B cell (primary cell): ENCODE measurements at regions not wholly inside any gene's neighbourhood (a gene's known extent, or its start where the extent isn't known, plus 50 kb on each side); places are given as distances from the start of the nearest gene placed in this dataset.

ENCODE experiments used
- ATAC-seq: fragments of 200-7000 bp; cut with Tn5 transposase; one replicate; pipeline ENCODE4 v1.10.0; 2021; ENCODE audit warnings: low read depth, mild to moderate bottlenecking, moderate number of reproducible peaks, moderate library complexity
- CTCF ChIA-PET: fragments of 350-600 bp; sonication (Branson Sonifier 250); formaldehyde crosslinking; loops from one replicate; lab custom pipeline; 2021; ENCODE audit warnings: antibody characterized with exemption, inconsistent platforms; lab: Charles Lee
- POLR2A ChIA-PET: fragments of 350-600 bp; sonication (Branson Sonifier 250); formaldehyde crosslinking; loops from one replicate; lab custom pipeline; 2021; ENCODE audit warnings: antibody characterized with exemption; lab: Charles Lee
- DNase-seq: peaks from one replicate; pipeline ENCODE4 v3.0.0; 2013
- H2AFZ ChIP-seq: 2 replicates; pipeline ENCODE4 v1.6.1; 2012; ENCODE audit warnings: mild to moderate bottlenecking, low read depth, low read length; ENCODE audit not compliant: insufficient read depth, poor library complexity, severe bottlenecking
- H3K27ac ChIP-seq, 2 donors: 1 replicate in 1 of 2; 2 replicates in 1 of 2; pipeline ENCODE4 v1.5.1; 2012 to 2013; ENCODE audit warnings: low read length in 2 of 2, mild to moderate bottlenecking in 2 of 2, moderate library complexity in 1 of 2
- H3K27me3 ChIP-seq, 4 experiments: fragments of 200-600 bp in 1 of 4; sonication (generic) in 1 of 4; replicated peaks in 1 of 4; 1 replicate in 2 of 4; 2 replicates in 2 of 4; pipeline versions ENCODE4 v1.6.1 to v1.7.0; 2013 to 2016; ENCODE audit warnings: low read length in 3 of 4, mild to moderate bottlenecking in 2 of 4, mixed read lengths in 1 of 4, moderate library complexity in 1 of 4; ENCODE audit not compliant: insufficient read depth in 4 of 4, control insufficient read depth in 3 of 4; ENCODE audit errors: control extremely low read depth in 1 of 4
- H3K36me3 ChIP-seq, 2 experiments: replicated peaks in 1 of 2; 1 replicate in 1 of 2; 2 replicates in 1 of 2; pipeline versions ENCODE4 v1.6.1 to v1.7.1; 2013; ENCODE audit warnings: low read length in 1 of 2; ENCODE audit not compliant: insufficient read depth in 2 of 2, control insufficient read depth in 1 of 2; ENCODE audit errors: control extremely low read depth in 1 of 2, extremely low read depth in 1 of 2
- H3K4me1 ChIP-seq, 2 donors: fragments of 200-600 bp in 1 of 2; sonication (generic) in 1 of 2; 1 replicate in 1 of 2; 2 replicates in 1 of 2; pipeline versions ENCODE4 v1.5.1 to v1.6.1; 2013 to 2017; ENCODE audit warnings: low read length in 2 of 2; ENCODE audit not compliant: control insufficient read depth in 2 of 2, insufficient read depth in 2 of 2
- H3K4me2 ChIP-seq: replicated peaks from 2 replicates; pipeline ENCODE3; 2012; ENCODE audit warnings: mild to moderate bottlenecking, low read depth, low read length; ENCODE audit not compliant: poor library complexity, severe bottlenecking
- H3K4me3 ChIP-seq, 5 experiments: fragments of 200-600 bp in 1 of 5; sonication (generic) in 1 of 5; 1 replicate in 3 of 5; 2 replicates in 2 of 5; pipeline versions ENCODE4 v1.5.1 to v1.7.0; 2011 to 2016; ENCODE audit warnings: low read length in 4 of 5, mild to moderate bottlenecking in 4 of 5, low read depth in 2 of 5, control low read depth in 1 of 5, moderate library complexity in 1 of 5; ENCODE audit not compliant: insufficient read depth in 1 of 5; ENCODE audit errors: control extremely low read depth in 1 of 5, extremely low read depth in 1 of 5
- H3K79me2 ChIP-seq: fragments of 200-600 bp; sonication (generic); one replicate; pipeline ENCODE4 v1.6.0; 2016; ENCODE audit warnings: low read length; ENCODE audit not compliant: control insufficient read depth, insufficient read depth
- H3K9ac ChIP-seq: fragments of 200-600 bp; sonication (generic); 2 replicates; pipeline ENCODE4 v1.6.1; 2017; ENCODE audit warnings: mild to moderate bottlenecking, low read length, moderate library complexity
- H3K9me3 ChIP-seq, 3 donors: one replicate each; pipeline versions ENCODE4 v1.6.1 to v1.7.1; 2013; ENCODE audit warnings: low read length in 2 of 3; ENCODE audit not compliant: control insufficient read depth in 2 of 3, insufficient read depth in 1 of 3; ENCODE audit errors: control extremely low read depth in 1 of 3
- H4K20me1 ChIP-seq: 2 replicates; pipeline ENCODE4 v1.6.0; 2012; ENCODE audit warnings: mild to moderate bottlenecking, low read length; ENCODE audit not compliant: insufficient read depth, control insufficient read depth, poor library complexity, severe bottlenecking
- H3K27ac Mint-ChIP-seq: one replicate; pipeline ENCODE4 v1.8.0; 2021; ENCODE audit warnings: mixed read lengths
- H3K27me3 Mint-ChIP-seq: one replicate; pipeline ENCODE4 v1.8.0; 2021; ENCODE audit warnings: mixed read lengths
- H3K4me1 Mint-ChIP-seq: one replicate; pipeline ENCODE4 v1.8.0; 2021; ENCODE audit warnings: mixed read lengths
- H3K4me3 Mint-ChIP-seq: one replicate; pipeline ENCODE4 v1.8.0; 2021; ENCODE audit warnings: mixed read lengths
- H3K9me3 Mint-ChIP-seq: one replicate; pipeline ENCODE4 v1.8.0; 2022; ENCODE audit warnings: mixed read lengths; ENCODE audit not compliant: insufficient read depth
- CTCF ChIP-seq: fragments of 200-600 bp; IDR thresholded peaks from one replicate; pipeline ENCODE4 v1.8.0; 2022; ENCODE audit warnings: antibody characterized with exemption, mild to moderate bottlenecking
- EZH2 ChIP-seq: IDR thresholded peaks from 2 replicates; pipeline ENCODE4 v1.6.1; 2012; ENCODE audit warnings: borderline replicate concordance, low read depth, mild to moderate bottlenecking, moderate library complexity, low read length; ENCODE audit not compliant: insufficient read depth, poor library complexity, severe bottlenecking
- WGBS: methylation state at CpG from one replicate; pipeline ENCODE4 v1.1.5; 2013; ENCODE audit warnings: missing lambda C conversion rate; ENCODE audit not compliant: insufficient coverage; 5-methylcytosine and 5-hydroxymethylcytosine counted together
- intact Hi-C: fragments of 100-400 bp; cut with micrococcal nuclease; formaldehyde crosslinking; loops from one replicate; pipeline ENCODE4 v1.10.0; 2022

- H3K4me1 Mint-ChIP-seq: no peaks in the 10 kb centered on the region
- Histone ChIP-seq H3K79me2 (no peaks in the 10 kb centered on the region), H3K4me1 (no peaks in the 10 kb centered on the region), H3K9ac (no peak overlapping the region), H4K20me1 (no peaks in the 10 kb centered on the region), H3K4me2 (no peak overlapping the region), H3K27me3 (no peaks in the 10 kb centered on the region), H3K9me3 (no peaks in the 10 kb centered on the region), H3K36me3 (no peaks in the 10 kb centered on the region), H3K27ac (no peak overlapping the region), H3K4me3 (no peak overlapping the region), H2AFZ (no peak overlapping the region)
- intact Hi-C loops: no loop called here
- TF ChIP-seq EZH2 (no peak), CTCF (no peak)
- ChIA-PET CTCF (no interaction called here), POLR2A (no interaction called here)
- no peak overlapping the region for H3K4me3 Mint-ChIP-seq
- no CpG with 5 or more reads among the region's 4 CpGs for WGBS
- DNase-seq: no peak
- H3K27ac Mint-ChIP-seq: no peak overlapping the region
- no peaks in the 10 kb centered on the region for H3K9me3 Mint-ChIP-seq
- no peak for ATAC-seq
- H3K27me3 Mint-ChIP-seq: no peaks in the 10 kb centered on the region
Observed at GRCh38 chr18:41758534-41758933, 196.5 kb upstream of the PIK3C3 start.

GRCh38 chr18:41756141-41756540, 198.9 kb upstream of the PIK3C3 start:
- Histone ChIP-seq H3K27me3 (no peaks in the 10 kb centered on the region), H3K9me3 (no peaks in the 10 kb centered on the region), H3K4me3 (no peak overlapping the region), H3K4me1 (no peaks in the 10 kb centered on the region), H4K20me1 (no peaks in the 10 kb centered on the region), H3K79me2 (no peaks in the 10 kb centered on the region), H3K27ac (no peak overlapping the region), H3K9ac (no peak overlapping the region), H3K36me3 (no peaks in the 10 kb centered on the region), H3K4me2 (no peak overlapping the region), H2AFZ (no peak overlapping the region)
- intact Hi-C loops: no loop called here
- DNase-seq (no peak), ATAC-seq (no peak)
- TF ChIP-seq EZH2: no peak
- TF ChIP-seq CTCF: no peak
- Mint-ChIP-seq H3K27me3 (no peaks in the 10 kb centered on the region), H3K9me3 (no peaks in the 10 kb centered on the region), H3K4me3 (no peak overlapping the region), H3K27ac (no peak overlapping the region), H3K4me1 (no peaks in the 10 kb centered on the region)
- WGBS: 73% methylated on average over 4 of the region's 5 CpGs
- POLR2A ChIA-PET: no interaction called here
- CTCF ChIA-PET: no interaction called here
